ENCODE measurements at regions not wholly inside any gene's neighbourhood (a gene's known extent, or its start where the extent isn't known, plus 50 kb on each side); places are given as distances from the start of the nearest gene placed in this dataset.

- H3K4me2 ChIP-seq, result 0 out of 2 replicates have a peak overlapping the region, but pooled peaks have one; percentile 6
- H3K79me2 ChIP-seq (ENCODE audit: insufficient read depth), result no peaks in the 10 kb centered on the region
- H3K4me3 ChIP-seq (ENCODE audit: low read depth in 2 of 2, low read length in 1 of 2), result no peak overlapping the region
- H3F3A ChIP-seq (replicated peaks; ENCODE audit: insufficient read depth), result peaks cover 24% of the 10 kb centered on the region
- peak overlapping the region; percentile 81 for H2AFZ ChIP-seq (ENCODE audit: low read depth)
- CTCF ChIA-PET, result interaction anchor here (0.6 kb wide), 1 partner anchor 66 kb away, joined by 3 read pairs; no protein-coding TSS in a partner anchor
- no peaks in the 10 kb centered on the region for H3K27me3 ChIP-seq (ENCODE audit: insufficient read depth)
- no peaks in the 10 kb centered on the region for H3K9me2 ChIP-seq
- peak overlapping the region; percentile 14; the same call in 1 of the 2 replicates for H3K9ac ChIP-seq
- peak overlapping the region in 1 of 2 experiments; percentile 98; a peak in 2 of 4 replicates for H3K27ac ChIP-seq (ENCODE audit: low read depth in 2 of 2, low read length in 1 of 2)
- DNase-seq, result no peak
- WGBS (ENCODE audit: low lambda C conversion rate), result 67% methylated on average over 5 of the region's 5 CpGs
- H4K20me1 ChIP-seq (ENCODE audit: insufficient read depth), result no peaks in the 10 kb centered on the region
- H3K4me1 ChIP-seq (ENCODE audit: control insufficient read depth in 1 of 2, insufficient read depth in 2 of 2, low read depth in 1 of 2, low read length in 1 of 2), result peaks cover 0 to 14% of the 10 kb centered on the region in 2 experiments; a peak in 2 of 4 replicates
- H3K36me3 ChIP-seq (replicated peaks in 1 of 2; ENCODE audit: control insufficient read depth in 1 of 2, insufficient read depth in 2 of 2, low read length in 1 of 2), result no peaks in the 10 kb centered on the region
- no peaks in the 10 kb centered on the region for H3K9me3 ChIP-seq
- POLR2A ChIA-PET, result no interaction called here
- no peak for TF ChIP-seq FOSL2 (IDR thresholded peaks at IDR 0.05; ENCODE audit: borderline replicate concordance, low read depth)
Measured at GRCh38 chr4:14856934-14857235, 145.4 kb upstream of the CPEB2 start.

GRCh38 chr4:14857475-14857874, 144.8 kb upstream of the CPEB2 start:
- Histone ChIP-seq H3K9me2 (no peaks in the 10 kb centered on the region), H3K27ac (ENCODE audit: low read depth in 2 of 2, low read length in 1 of 2) (peak overlapping the region in 1 of 2 experiments; percentile 98; a peak in 1 of 4 replicates), H3K36me3 (replicated peaks in 1 of 2; ENCODE audit: control insufficient read depth in 1 of 2, insufficient read depth in 2 of 2, low read length in 1 of 2) (no peaks in the 10 kb centered on the region), H3K4me1 (ENCODE audit: control insufficient read depth in 1 of 2, insufficient read depth in 2 of 2, low read depth in 1 of 2, low read length in 1 of 2) (peaks cover 0 to 14% of the 10 kb centered on the region in 2 experiments; a peak in 2 of 4 replicates), H3K9me3 (no peaks in the 10 kb centered on the region), H3K4me2 (no peak overlapping the region), H3K4me3 (ENCODE audit: low read depth in 2 of 2, low read length in 1 of 2) (no peak overlapping the region), H3F3A (replicated peaks; ENCODE audit: insufficient read depth) (peaks cover 24% of the 10 kb centered on the region), H2AFZ (ENCODE audit: low read depth) (peak overlapping the region; percentile 81; the same call in 1 of the 2 replicates), H4K20me1 (ENCODE audit: insufficient read depth) (no peaks in the 10 kb centered on the region), H3K79me2 (ENCODE audit: insufficient read depth) (no peaks in the 10 kb centered on the region), H3K27me3 (ENCODE audit: insufficient read depth) (no peaks in the 10 kb centered on the region), H3K9ac (no peak overlapping the region)
- TF ChIP-seq POLR2AphosphoS5 (IDR thresholded peaks at IDR 0.05; ENCODE audit: low read depth, low read length) (no peak), EZH2phosphoT487 (IDR thresholded peaks at IDR 0.05; ENCODE audit: borderline replicate concordance, low read depth) (no peak)
- 92% methylated on average over 3 of the region's 3 CpGs for WGBS (ENCODE audit: low lambda C conversion rate)
- ChIA-PET CTCF (interaction anchor here (0.6 kb wide), 1 partner anchor 19 kb away, joined by 3 read pairs; no protein-coding TSS in a partner anchor), POLR2A (no interaction called here)
- DNase-seq, result no peak

- DNase-seq, result no peak
- H3K4me3 ChIP-seq (ENCODE audit: low read depth in 2 of 2, low read length in 1 of 2), result no peak overlapping the region
- CTCF ChIA-PET, result interaction anchor here (0.6 kb wide), 1 partner anchor 19 kb away, joined by 3 read pairs; no protein-coding TSS in a partner anchor
- 95% methylated on average over 3 of the region's 3 CpGs for WGBS (ENCODE audit: low lambda C conversion rate)
- no peak overlapping the region for H3K9ac ChIP-seq
- H3K27me3 ChIP-seq (ENCODE audit: insufficient read depth), result no peaks in the 10 kb centered on the region
- POLR2A ChIA-PET, result no interaction called here
- H3K4me2 ChIP-seq, result no peak overlapping the region
- H3K79me2 ChIP-seq (ENCODE audit: insufficient read depth), result no peaks in the 10 kb centered on the region
- no peaks in the 10 kb centered on the region for H3K36me3 ChIP-seq (replicated peaks in 1 of 2; ENCODE audit: control insufficient read depth in 1 of 2, insufficient read depth in 2 of 2, low read length in 1 of 2)
- no peak overlapping the region; the same call in 1 of the 2 replicates for H2AFZ ChIP-seq (ENCODE audit: low read depth)
- peaks cover 0 to 14% of the 10 kb centered on the region in 2 experiments; a peak in 2 of 4 replicates for H3K4me1 ChIP-seq (ENCODE audit: control insufficient read depth in 1 of 2, insufficient read depth in 2 of 2, low read depth in 1 of 2, low read length in 1 of 2)
- no peaks in the 10 kb centered on the region for H4K20me1 ChIP-seq (ENCODE audit: insufficient read depth)
- H3K9me3 ChIP-seq, result no peaks in the 10 kb centered on the region
- H3K27ac ChIP-seq (ENCODE audit: low read depth in 2 of 2, low read length in 1 of 2), result no peak overlapping the region
- peaks cover 24% of the 10 kb centered on the region for H3F3A ChIP-seq (replicated peaks; ENCODE audit: insufficient read depth)
- no peaks in the 10 kb centered on the region for H3K9me2 ChIP-seq
- TF ChIP-seq RXRA (IDR thresholded peaks at IDR 0.05; ENCODE audit: borderline replicate concordance, low read depth), result no peak
- no peak for TF ChIP-seq PBX3 (IDR thresholded peaks at IDR 0.05)
- TF ChIP-seq ELF1 (IDR thresholded peaks at IDR 0.05), result no peak
- TF ChIP-seq FOXM1 (IDR thresholded peaks at IDR 0.05; ENCODE audit: low read depth), result no peak
- no peak for TF ChIP-seq MEF2A (IDR thresholded peaks at IDR 0.05; ENCODE audit: borderline replicate concordance, low read depth)
- TF ChIP-seq IRF3 (IDR thresholded peaks at IDR 0.05; ENCODE audit: low read depth, low read length), result no peak
- TF ChIP-seq USF2 (IDR thresholded peaks at IDR 0.05; ENCODE audit: borderline replicate concordance, low read depth, low read length), result no peak
- TF ChIP-seq RCOR1 (IDR thresholded peaks at IDR 0.05; ENCODE audit: low read length), result no peak
- no peak for TF ChIP-seq JUND (IDR thresholded peaks at IDR 0.05)
- TF ChIP-seq YY1 (IDR thresholded peaks at IDR 0.05; ENCODE audit: low read depth), result no peak
- no peak for TF ChIP-seq GATA2 (CRISPR knock-in tag; IDR thresholded peaks at IDR 0.05)
- TF ChIP-seq RFX5 (IDR thresholded peaks at IDR 0.05; ENCODE audit: low read length), result no peak
- no peak for TF ChIP-seq NRF1 (IDR thresholded peaks at IDR 0.05; ENCODE audit: low read depth, low read length)
- no peak for TF ChIP-seq SIN3A (IDR thresholded peaks at IDR 0.05; ENCODE audit: borderline replicate concordance, low read depth, low read length)
- TF ChIP-seq TAF1 (IDR thresholded peaks at IDR 0.05; ENCODE audit: borderline replicate concordance, low read depth, low read length), result no peak
- TF ChIP-seq RAD21 (IDR thresholded peaks at IDR 0.05; ENCODE audit: low read length), result no peak
- TF ChIP-seq POLR2AphosphoS5 (IDR thresholded peaks at IDR 0.05; ENCODE audit: low read depth, low read length), result no peak
- TF ChIP-seq TEAD4 (IDR thresholded peaks at IDR 0.05; ENCODE audit: borderline replicate concordance, insufficient read depth), result no peak
- TF ChIP-seq TCF12 (IDR thresholded peaks at IDR 0.05), result no peak
- TF ChIP-seq SMC3 (IDR thresholded peaks at IDR 0.05; ENCODE audit: low read depth, low read length), result no peak
Measured at GRCh38 chr4:14857981-14858380, 144.3 kb upstream of the CPEB2 start.

Measured in SK-N-SH (cell line).